HG03064 (cell line): ENCODE measurements at regions not wholly inside any gene's neighbourhood (a gene's known extent, or its start where the extent isn't known, plus 50 kb on each side); places are given as distances from the start of the nearest gene placed in this dataset.

Source experiments
- ATAC-seq: cut with Tn5 transposase; IDR thresholded peaks from one replicate; pipeline ENCODE4 v1.9.1; 2021; ENCODE audit warnings: low read depth; ENCODE audit not compliant: unreplicated experiment

GRCh38 chr4:153939570-153939969, 150.7 kb upstream of the SFRP2 start:
- ATAC-seq, result no peak

GRCh38 chr4:153938994-153939393, 150.1 kb upstream of the SFRP2 start:
- no peak for ATAC-seq

DNA sequence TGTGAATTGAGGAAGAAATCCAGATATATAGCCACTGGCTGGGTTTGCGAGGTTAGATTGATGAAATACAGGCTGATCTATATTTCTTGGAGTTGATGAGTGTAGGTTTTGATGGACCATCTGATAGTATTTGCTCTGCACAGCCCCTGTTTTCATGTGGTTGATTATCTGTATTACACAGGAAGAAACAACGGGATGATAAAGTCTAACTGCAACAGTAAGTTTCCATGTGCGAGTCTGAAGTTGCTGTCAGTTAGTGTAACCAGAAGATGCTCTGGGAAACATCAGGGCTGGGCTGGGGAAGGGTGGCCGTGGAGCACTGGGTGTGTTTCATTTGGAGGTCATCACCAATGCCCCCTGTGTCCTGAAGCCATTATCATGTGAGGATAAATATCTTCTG, 148.4 kb upstream of the SFRP2 start:
- no peak for ATAC-seq

GRCh38 chr4:153936121-153936520, 147.2 kb upstream of the SFRP2 start:
- ATAC-seq, result no peak

GRCh38 chr4:153934688-153935017, 145.8 kb upstream of the SFRP2 start:
- ATAC-seq, result no peak

GRCh38 chr4:153933915-153934687, 145.2 kb upstream of the SFRP2 start:
- ATAC-seq, result no peak

GRCh38 chr4:153931804-153932203, 142.9 kb upstream of the SFRP2 start:
- no peak for ATAC-seq

- ATAC-seq, result no peak
These were observed 140.8 kb upstream of the SFRP2 start for GRCh38 chr4:153929675-153930074.

DNA sequence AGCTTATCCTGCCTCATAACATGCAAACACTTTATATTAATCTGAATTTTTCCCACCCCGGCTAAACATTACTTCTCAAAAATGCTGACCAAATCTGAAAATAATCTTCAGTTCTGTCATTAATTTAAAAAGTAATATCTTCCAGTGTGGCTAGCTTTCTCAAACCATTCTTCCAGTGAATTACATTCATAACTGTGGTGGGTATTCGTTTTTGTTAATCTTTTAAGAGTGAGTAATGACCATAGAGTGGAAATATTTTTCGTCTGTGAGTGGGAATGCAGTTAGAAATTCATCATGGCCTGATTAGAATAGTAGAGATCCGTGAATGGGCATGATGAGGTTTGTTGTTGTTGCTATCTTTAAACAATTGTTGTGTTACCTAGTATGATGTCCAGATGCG, 138.6 kb upstream of the SFRP2 start:
- no peak for ATAC-seq

DNA sequence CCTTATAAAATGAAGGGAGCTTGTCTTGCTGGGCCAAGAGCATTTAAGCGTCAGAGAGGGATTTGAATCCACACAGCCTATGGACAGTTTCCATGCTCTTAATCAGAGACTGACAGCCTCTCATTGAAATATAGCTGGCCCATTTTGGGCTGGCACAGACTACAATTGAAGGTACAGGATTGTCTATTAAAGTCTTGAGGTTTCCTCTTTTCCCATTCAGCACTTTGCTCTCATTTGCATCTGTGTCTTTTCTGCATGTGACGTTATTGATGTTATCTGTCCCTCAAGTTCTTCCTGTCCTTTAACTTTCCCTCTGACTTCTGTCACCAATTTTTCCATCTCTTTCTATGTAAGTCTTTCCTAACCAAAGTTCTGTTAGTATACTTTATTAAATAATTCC, 133.3 kb upstream of the SFRP2 start:
- no peak for ATAC-seq

GRCh38 chr4:153919667-153920066, 130.8 kb upstream of the SFRP2 start:
- ATAC-seq, result no peak

DNA sequence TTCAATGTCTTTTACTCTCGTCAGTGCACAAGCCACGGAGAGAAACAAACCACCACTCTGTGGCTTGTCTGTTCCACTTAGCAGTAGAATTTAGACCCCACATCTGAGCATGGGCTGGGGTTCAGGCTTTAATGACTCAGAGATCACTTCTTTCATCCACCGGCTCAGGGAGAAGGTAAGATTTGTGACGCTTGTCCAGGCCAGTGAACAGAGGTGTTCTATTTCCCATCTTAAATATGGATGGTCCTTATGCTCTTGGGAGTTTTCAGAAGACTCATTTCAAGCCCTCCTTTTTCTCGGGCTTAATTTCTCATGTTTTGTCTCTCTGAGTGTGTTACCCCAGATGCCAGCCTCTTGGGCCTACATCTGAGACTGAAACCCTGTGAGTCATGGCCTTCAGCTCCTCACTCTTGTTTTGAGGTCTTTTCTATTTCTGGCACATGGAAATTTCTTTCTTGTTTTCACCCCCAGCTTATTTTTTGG, 127.4 kb upstream of the SFRP2 start:
- ATAC-seq, result peak; percentile 98

DNA sequence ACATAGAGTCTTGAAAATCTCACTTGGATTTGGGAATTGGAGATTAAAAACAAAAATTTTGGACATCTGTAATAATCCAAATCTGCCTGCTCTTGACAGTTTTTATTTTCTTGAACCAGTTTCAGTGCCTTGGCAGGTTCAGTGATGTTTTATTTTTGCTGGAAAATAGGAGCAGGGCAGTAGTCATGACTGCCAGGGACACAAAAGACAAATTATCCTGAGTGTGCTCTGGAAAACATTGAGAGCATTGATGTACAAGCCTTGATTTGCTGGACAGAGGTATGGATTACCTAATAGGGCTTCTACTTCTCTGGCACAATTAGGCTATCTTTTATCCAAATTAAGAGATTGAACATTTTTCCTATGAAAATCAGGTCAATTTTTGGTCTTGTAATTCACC, 123.4 kb upstream of the SFRP2 start:
- no peak for ATAC-seq

DNA sequence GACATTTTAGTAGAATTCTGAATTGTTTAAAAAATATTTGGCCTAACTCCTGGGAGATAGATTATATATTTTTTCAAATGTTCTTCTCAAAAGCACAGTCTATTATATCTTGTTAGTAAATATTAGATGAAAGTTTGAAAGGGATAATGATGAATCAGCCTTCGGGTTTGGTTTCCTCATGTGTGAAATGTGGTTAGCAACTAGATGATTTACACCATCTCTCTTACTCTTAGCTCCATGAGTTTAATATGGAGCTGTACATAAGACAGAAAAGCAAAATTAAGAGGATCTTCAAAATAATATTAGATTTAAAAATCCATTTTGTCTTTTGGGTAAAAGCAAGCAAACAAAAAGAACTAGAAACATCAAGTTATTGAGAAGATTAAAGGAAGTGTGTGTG, 120.8 kb upstream of the SFRP2 start:
- ATAC-seq, result no peak

DNA sequence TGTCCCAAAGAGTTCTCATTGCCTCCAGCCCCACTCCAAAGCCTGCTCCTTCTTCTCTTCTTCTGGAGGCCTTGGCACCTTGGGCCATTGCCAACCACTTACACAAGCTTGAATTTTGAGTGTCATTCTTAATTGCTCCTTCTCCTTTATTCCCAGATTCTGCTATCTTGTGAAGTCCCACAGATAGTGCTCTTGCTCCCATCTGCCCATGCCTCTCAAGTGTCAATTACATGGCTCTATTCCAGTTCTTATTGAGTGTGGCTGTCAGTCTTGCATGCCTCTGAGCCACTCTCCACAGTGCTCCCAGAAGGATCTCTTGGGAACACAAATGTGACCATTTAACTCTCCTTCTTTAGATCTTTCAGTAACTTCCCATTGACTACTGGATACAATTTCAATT, 117.3 kb upstream of the SFRP2 start:
- no peak for ATAC-seq

GRCh38 chr4:153905231-153905630, 116.3 kb upstream of the SFRP2 start:
- no peak for ATAC-seq

GRCh38 chr4:153904011-153904410, 115.1 kb upstream of the SFRP2 start:
- no peak for ATAC-seq

DNA sequence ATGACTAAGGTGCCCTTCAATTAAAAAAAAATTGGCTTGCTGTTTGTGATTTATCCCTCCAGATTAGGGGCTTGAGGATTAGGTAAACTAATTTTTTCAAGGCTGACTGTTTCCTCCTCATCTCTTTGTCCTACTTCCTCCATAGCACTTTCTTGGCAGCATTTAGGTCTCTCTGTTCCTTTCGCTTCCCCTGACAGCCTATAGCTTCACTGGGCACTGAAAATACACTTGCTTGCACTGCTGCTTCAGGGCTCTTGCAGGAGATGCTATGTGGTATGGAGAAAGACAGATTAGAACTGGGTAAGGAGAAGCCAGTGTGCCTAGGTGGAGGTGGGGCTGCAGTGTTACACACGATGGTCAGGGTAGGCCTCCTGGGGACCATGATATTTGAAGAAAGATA, 112.3 kb upstream of the SFRP2 start:
- ATAC-seq, result no peak

- ATAC-seq, result no peak
These were observed 111.5 kb upstream of the SFRP2 start for GRCh38 chr4:153900426-153900825.

- ATAC-seq, result no peak
These were observed 101.9 kb upstream of the SFRP2 start for GRCh38 chr4:153890761-153891160.

DNA sequence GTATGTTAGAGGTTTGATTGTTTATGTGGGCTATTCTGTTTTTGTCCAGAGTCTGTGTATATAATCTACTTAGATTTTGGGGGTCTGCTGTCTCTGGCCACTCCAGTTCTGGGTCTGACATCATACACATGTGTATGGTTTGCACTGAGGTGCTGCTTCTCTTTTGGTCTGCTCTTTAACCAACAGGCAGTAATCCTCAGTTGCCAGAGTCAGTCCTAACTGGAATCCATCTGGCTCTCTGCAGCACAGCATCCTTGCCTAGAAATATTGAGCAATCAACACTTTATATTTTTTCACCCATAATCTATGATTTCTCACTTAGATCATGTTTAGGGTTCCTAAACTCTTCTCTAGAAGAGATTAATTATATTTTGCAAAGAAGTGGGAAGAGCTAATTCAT, 98.3 kb upstream of the SFRP2 start:
- ATAC-seq, result no peak

GRCh38 chr4:153884325-153884724, 95.4 kb upstream of the SFRP2 start:
- no peak for ATAC-seq

DNA sequence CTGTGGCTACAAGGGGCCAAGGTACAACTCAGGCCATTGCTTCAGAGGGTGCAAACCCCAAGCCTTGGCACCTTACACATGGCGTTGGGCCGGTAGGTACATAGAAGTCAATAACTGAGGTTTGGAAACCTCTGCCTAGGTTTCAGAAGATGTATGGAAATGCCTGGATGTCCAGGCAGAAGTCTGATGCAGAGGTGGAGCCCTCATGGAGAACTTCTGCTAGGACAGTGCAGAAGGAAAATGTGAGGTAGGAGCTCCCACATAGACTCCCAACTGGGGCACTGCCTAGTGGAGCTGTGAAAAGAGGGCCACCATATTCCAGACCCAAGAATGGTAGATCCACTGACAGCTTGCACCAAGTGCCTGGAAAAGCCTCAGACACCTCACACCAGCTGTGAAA, 92.1 kb upstream of the SFRP2 start:
- no peak for ATAC-seq
